PC-3 (cell line): ENCODE measurements at regions not wholly inside any gene's neighbourhood (a gene's known extent, or its start where the extent isn't known, plus 50 kb on each side); places are given as distances from the start of the nearest gene placed in this dataset.

ENCODE experiments used
- CTCF ChIP-seq: fragments of 300-600 bp; sonication (generic); conservative IDR thresholded peaks from 2 replicates; pipeline ENCODE4 v1.5.1; 2017; ENCODE audit warnings: antibody characterized with exemption, low read depth, mild to moderate bottlenecking, low read length
- EZH2phosphoT487 ChIP-seq: fragments of 300-600 bp; sonication (generic); IDR thresholded peaks from 2 replicates; pipeline ENCODE4 v1.6.1; 2018; ENCODE audit warnings: mild to moderate bottlenecking, antibody characterized with exemption, low read length, borderline replicate concordance

- no peak for TF ChIP-seq CTCF
- TF ChIP-seq EZH2phosphoT487 = no peak
Measured at GRCh38 chr13:53719281-53719680, 690.7 kb downstream of the OLFM4 start.
